ENCODE measurements at regions not wholly inside any gene's neighbourhood (a gene's known extent, or its start where the extent isn't known, plus 50 kb on each side); places are given as distances from the start of the nearest gene placed in this dataset.

DNA sequence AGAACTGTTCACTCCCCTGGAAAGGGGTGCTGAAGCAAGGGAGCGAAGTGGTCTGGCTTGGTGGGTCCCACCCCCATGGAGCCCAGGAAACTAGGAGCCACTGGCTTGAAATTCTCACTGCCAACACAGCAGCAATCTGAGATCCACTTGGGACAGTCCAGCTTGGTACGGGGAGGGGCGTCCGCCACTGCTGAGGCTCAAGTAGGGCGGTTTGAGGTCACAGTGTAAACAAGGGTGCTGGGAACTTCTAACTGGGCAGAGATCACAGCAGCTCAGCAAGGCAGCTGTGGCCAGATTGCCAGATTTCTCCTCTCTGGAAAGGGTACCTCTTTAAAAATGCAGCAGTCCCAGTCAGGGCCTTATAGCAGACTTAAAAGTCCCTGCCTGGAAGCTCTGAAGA, 53.9 kb upstream of the GALNTL6 start:
- no peak for DNase-seq

DNA sequence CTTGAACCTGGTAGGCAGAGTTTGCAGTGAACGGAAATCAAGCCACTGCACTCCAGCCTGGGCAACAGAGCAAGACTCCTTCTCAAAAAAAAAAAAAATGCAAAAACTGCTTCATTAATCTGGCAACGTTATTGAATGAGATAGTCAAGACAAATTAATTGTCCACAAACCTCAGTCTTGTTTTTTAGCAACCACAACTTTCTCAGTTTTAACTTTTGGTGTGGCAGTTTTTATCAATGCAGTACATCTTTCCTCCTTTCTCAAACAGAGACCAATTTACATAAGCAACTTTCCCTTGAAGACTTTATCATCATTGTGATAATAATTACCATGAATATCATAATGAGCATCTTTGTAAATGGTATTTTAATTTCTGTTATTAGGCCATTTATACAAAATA, 61.7 kb upstream of the GALNTL6 start:
- DNase-seq, result no peak

DNA sequence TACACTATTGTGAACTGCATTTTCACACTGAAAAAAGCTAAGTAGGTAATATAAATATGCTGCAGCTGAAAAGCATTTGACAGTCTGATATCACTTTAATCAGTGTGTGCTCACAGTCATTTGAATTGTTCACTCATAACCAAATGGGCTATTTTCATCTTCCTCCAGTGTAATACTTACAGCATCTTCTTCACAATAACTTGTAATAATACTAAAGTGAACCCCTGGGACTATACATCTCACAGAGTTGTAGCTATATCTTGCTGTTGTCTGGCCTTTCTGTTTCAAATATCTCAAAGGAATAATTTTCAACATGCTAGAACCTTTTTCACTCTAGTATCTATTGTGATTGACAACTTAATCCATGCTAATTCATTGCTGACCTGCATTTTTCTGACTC, 66.8 kb upstream of the GALNTL6 start:
- DNase-seq, result no peak

DNA sequence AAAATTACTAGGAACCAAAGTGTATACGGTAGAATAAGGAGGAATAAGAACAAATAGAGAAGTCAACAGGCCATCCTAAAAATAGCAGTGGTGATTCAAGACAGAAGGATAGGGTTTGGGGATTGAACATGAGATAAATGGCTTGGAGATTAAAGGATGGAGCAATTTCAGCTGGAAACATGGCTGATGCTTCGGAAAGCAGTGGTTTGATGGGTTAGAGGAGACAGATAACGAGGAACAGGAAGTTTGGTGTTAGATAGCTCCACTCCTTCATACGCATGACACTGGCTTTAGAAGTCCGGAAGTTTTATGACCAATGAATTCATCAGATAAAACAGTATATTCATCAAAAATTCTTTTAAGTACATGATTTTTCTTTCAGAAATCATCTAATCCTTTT, 70.8 kb upstream of the GALNTL6 start:
- no peak for DNase-seq

DNA sequence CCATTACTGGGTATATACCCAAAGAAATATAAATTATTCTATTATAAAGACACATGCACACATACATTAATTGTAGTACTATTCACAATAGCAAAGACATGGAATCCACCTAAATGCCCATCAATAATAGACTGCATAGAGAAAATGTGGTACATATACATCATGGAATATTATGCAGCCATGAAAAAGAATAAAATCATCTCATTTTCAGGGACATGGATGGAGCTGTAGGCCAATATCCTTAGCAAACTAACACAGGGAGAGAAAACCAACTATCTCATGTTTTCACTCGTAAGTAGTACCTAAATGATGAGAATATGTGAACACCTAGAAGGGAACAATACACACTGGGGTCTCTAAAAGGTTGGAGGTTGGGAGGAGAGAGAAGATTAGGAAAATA, 86.0 kb upstream of the GALNTL6 start:
- DNase-seq, result no peak

DNA sequence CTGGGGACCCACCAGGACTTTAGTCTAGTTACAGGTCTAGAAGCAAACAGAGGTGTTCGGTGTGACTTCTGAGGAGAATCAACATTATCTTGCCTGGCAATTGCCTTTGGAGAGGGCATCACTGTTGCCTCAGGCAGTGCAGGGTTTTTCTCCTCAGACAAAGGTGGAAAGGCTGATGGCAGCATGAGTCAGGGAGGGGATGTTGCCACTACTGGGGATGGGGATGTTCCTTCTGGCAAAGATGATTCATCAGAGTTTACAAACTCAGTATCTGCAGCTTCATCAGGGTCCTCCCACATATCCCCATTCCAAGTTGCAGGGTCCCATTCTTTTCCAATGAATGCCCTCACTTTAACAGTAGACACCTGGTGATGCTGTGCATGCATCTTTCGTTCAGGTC, 91.3 kb upstream of the GALNTL6 start:
- DNase-seq, result no peak

DNA sequence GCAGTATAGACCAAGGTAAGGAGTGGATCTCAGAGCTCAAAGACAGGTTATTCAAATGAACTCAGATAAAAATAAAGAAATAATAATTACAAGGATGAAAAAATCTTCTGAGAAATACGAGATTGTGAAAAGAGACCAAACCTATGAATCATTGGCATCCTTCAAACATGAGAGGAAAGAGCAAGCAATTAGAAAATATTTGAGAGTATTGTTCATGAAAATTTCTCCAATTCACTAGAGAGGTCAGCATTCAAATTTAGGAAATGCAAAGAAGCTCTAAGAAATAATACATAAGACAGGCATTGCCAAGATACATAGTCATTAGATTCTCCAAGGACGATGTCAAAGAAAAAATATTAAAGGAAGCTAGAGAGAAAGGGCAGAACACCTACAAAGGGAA, 93.5 kb upstream of the GALNTL6 start:
- no peak for DNase-seq

DNA sequence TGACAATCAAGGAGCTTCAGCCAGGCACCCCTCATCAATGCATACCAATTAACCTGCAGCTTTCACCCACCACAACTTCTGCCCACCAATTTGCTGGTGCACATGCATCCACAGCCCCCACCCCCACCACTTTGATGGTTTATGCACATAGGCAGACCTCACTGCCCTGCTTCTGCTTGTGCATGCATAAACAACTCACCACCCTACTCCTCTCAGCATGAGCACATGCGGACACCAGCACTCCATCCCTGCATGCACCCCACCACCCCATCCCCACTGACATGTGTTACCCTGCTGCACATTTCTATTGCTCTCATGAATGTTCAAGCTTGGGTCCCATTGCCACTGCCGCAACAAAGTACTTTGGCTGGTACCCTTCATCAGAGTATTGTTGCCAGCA, 94.5 kb upstream of the GALNTL6 start:
- no peak for DNase-seq

DNA sequence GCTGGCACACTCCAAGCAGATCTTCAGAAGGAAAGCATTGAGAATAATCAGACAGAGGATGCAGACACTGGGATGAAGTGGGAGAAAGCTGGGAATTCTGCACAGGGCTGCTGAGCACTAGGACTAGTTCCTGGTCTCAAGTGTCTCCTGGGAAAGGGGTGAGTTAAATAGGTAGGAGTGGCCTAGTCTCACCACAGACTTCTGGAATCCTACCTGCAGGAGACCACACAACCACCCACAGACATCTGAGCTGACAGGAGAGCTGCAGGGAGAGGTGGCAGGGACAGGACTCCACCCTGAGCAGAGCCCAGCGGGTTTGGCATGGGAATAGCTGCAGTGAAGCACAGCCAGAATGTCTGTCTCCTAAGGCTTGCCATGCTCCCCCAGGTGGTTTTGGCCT, 95.1 kb upstream of the GALNTL6 start:
- no peak for DNase-seq

DNA sequence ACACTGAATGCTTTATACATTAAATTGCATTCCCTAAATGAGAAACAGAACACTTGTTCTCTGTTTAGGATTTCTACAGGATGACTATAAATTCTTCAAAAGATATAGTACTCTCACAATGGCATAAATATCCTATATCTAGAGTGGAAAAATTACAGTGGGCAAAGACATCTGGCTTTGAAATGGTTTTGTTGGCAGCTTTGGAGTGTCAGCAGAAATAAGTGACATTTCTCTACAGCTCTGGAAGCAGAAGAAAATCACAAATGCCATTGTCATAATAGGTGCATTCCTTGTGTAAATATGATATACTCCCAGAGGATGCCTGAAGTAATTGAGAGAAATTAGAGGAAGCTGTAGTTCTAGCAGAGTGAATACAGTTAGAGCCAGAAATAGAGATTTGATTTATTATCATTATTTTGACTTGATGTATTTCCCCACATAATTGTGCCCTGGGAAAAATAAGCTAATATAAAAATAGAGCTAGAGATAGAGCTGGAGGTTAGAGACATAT, 95.9 kb upstream of the GALNTL6 start:
- no peak for DNase-seq

DNA sequence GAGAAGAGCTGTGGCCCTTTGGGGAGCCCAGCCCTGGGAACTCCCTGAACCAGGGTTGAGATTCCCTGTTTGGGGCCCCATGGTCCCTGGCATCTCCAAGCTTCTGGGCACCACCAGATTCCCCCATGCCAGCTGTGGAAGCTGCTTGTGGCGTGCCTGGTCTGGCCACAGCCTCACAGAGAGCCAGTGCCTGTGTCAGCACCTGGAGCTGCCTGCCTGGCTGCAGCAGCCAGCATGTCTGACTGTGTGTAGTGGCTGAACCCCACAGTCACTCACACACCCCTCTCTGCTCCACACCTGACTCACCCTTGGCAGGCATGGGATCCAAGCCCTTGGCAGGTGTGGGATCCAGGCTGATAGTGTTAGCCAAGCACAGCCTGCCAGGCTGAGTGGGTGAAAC, 97.2 kb upstream of the GALNTL6 start:
- no peak for DNase-seq

DNA sequence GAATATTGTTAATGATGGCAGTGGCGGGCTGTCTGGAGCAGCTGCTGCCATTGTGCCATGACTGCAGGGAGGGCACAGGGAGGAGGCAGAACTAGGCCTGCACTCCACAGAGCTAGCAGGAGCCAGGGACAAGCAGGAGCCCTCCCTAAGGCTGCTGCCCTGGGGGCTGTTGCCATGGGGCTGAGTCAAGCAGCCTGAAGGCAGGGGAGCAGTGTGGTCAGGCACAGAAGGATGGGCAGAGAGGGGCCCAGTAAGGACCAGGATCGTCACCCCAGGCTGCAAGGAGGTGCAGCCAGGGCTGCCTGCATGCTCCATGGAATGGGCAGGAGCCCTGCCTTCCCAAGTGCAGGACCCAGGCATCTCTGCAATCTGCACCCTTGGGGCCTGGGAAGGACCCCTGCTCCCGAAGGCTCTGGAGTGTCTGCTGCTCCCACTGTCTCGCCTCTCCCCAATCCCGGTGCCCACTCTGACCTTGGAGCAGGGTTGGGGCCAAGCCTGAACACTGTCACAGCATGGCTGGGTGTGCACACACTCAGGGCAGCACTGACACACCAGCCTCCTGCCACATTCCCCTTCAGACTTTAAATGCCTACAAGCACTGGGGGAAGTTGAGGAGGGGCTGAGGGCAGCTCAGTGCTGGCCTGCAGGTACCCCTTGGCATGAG, 98.3 kb upstream of the GALNTL6 start:
- no peak for DNase-seq

DNA sequence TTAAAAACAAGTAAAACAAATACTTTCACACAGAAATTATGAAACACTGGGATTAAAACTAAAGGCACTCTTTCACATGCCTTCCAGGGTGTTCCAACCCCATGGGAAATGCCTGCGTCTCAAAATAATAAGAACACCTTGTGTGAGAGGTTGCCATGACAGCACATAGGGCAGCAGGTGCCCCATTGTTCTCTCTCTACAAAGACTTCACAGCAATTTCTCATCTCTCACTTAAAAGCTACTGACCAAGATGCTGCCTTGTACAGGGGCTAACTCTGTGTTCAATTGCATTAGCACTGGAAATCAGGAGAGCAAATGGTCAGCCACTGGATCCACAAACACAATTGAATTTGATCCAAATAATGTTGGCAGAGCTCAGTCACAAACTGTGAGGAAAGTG, 102.5 kb upstream of the GALNTL6 start:
- no peak for DNase-seq

DNA sequence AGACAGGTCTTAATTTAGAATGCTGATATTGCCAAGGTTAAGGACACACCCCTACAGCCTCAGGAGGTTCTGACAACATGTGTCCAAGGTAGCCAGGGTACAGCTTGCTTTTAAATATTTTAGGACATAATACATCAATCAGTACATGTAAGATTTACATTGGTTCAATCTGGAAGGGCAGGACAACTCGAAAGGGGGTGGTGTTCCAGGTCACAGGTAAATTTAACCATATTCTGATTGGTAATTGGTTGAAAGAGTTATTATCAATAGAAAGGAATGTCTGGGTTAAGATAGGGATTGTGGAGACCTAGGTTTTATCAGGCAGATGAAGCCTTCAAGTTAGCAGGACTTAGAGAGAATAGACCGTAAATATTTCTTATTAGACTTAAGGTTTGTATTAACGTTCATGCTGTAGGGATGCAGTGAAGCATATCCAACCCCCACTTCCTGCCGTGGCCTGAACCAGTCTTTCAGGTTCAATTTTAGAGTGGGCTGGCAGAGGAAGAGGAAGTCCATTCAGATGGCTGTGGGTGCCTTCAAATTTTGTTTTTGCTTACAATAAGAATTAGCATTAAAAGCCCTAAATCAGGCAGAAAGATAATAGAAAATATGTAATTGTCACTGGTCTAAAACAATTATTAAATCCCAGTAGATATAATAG, 136.5 kb upstream of the GALNTL6 start:
- no peak for DNase-seq

DNA sequence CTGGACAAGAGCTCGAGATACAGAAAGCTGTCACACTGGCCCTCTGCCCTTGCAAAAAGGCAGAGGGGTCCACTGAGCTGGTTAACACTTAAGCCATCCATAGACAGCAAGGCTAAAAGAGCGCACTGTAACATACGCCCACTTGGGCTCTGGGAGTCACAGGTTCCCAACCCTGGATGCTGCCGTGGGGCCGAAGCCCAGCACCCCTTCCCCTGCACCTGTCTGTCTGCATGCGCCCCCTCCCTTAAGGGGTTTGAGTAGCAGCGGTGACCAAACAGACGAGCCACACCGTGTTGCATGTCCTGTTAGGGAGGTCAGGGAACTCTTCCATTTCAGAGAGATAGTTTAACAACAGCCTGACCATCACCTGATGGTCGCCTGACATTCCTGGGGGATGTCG, 138.4 kb upstream of the GALNTL6 start:
- DNase-seq, result no peak

DNA sequence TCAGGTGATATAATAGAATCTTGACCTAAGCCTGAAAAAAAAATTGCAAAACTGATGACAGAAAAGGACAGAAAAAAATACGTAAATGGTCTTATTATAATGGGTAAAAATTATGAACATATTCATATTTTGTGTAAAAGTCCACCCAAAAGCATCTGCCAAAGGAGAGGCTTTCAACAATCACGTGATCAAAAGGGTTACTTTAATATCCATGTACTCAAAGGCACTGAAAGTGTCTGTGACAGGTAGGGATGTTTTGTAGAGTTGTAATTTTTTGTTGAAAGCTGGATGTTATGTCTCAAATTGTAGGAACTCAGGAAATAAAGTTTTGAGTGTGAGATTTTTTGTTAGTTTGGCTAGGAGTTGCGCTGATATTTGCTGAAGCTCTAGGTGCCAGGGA, 144.8 kb upstream of the GALNTL6 start:
- no peak for DNase-seq

DNA sequence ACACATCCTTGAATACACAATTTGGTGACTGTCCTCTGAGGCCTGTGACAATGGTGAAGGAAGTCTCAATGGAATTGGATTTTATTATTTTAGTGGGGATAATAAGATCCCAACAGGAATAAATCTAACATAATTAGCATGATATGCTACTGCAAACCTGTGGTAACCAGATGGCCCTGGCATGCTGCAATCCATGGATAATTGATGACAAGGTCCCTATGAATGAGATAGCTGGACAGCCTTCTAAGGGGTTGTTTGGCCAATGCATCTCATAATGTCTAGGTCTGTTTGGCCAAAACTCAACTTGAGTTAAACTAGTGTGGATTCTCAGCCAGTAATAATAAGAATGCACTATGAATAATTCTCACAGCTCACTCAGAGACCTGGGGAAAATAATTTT, 145.3 kb upstream of the GALNTL6 start:
- DNase-seq, result no peak

DNA sequence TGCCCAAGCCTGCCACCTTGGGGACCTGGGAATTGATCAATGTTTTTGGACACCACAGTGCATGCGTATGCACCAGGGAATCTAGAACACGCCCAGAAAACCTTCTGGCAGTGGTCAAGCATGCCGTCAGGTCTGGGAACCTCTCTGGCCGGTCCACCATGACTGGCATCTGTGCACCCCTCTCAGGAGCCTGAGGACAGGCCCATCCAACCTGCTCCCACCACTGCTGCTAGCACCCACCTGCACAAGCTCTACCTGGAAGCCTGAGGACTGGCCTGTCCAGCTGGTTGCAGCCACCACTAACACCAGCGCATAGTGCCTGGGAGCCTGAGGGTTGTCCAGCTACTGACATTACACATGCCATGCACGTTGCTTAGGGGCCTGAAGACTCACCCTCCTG, 162.1 kb upstream of the GALNTL6 start:
- no peak for DNase-seq

DNA sequence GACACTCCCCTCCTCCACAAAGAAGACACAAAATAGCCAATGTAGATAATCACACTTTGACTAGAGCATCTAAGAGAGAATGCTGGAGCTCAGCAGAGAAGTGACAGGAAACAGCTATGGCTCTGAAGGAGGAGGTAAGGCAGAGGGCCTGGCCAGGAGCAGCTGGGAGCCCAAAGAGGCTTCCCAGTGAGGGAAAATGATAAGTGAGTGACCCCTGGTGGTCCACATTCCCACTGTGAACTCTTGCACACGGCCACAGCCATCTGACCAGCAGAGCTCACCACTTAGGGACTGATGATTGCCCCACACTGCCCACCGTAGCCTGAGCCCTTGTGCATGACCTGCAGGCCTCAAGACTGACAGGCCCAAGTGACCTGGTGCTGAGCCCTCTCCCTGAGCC, 162.7 kb upstream of the GALNTL6 start:
- no peak for DNase-seq

DNA sequence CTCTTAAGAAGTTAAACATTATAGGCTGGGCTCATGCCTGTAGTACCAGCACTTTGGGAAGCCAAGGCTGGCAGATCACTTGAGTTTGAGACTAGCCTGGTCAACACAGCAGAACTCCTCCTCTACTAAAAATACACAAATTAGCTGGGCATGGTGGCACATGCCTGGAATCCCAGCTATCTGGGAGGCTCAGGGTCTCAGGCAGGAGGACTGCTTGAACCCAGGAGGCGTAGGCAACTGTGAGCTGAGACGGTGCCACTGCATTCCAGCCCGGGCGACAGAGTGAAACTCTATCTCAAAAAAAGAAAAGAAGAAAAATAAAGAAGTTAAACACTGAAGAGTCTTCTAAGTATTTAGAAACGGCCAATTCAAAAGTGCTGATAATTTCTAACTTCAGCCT, 164.3 kb upstream of the GALNTL6 start:
- DNase-seq, result no peak

DNA sequence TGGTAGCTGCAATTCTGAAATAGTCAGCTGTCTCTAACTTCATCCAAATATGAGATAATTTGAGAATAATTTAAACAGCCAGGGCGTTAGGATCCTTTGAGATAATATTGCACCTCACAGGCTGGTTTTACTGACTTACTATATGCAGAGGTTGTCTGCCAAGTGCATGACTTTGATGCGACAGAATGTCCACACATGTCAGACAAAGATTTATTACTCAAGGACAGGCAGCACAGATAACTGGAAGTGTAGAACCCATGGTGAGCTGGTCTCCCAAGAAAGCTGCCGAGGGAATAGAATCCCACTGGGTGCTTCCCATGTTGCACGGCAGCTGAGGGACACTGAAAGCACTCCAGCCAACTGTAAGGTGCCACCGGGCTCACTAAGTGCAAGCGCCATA, 166.2 kb upstream of the GALNTL6 start:
- no peak for DNase-seq

DNA sequence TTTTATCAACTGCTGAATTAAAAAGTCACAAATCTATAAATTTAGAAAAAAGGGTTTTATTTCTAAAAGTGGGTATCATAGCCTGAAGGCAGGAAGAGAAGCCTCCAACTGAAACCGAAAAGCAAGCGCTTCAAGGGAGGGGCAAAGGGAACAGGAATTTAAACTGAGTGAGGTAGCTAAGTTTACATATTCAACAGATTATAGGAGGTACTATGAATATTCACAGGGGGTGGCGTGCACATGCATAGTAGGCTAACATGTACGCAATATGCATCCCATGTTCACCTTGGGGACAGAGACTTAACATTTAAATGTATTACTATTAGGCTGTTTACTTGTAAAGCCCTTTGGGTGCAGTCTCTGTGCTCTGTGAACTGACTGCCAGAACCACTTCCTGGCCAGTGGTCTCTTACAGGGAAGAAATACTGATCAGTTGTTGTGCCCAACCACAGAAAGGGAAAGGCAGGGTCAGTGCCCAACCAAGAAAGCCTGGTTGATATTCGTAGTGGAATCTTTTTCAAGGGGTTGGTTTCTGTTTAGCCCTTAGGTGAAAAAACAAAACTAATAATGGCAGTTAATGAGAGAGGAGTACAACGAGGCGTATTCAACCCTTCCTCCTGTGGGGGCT, 168.7 kb upstream of the GALNTL6 start:
- DNase-seq, result no peak

DNA sequence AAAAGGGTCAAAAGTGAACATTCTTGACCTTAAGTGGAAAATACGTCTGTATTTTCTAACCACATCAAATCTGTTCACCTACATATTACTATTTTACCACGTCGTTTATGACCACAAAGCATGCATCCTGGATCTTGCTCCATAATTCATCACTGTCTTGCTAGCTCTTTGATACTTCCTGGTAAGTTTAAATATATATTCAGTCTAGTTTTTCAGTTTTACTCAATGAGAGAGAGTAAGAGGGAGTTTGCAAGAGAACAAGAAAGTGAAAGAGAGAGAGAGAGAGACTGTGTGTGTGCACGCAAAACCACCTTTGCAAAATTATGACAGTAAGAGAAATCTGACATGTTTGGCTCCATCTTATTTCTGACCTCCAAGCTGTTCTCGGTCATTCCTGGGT, 173.7 kb upstream of the GALNTL6 start:
- DNase-seq, result no peak

DNA sequence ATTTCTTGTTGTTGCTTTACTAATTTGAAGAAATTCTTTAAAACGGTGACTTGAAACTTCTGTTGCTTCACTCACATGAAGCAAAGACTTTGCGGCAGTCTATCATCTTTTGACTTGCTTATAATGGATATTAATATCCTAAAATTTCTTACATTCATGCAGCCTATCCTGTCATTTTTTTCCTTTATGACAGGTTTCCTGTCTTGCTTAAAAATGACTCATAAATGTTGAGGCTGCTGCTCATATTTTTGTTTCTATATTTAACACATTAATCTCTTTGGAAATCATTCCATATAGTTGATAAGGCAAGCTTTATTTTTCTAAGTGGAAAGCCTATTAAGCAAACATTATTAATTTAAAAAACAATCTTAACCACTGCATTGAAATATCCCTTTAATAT, 176.6 kb upstream of the GALNTL6 start:
- no peak for DNase-seq

DNA sequence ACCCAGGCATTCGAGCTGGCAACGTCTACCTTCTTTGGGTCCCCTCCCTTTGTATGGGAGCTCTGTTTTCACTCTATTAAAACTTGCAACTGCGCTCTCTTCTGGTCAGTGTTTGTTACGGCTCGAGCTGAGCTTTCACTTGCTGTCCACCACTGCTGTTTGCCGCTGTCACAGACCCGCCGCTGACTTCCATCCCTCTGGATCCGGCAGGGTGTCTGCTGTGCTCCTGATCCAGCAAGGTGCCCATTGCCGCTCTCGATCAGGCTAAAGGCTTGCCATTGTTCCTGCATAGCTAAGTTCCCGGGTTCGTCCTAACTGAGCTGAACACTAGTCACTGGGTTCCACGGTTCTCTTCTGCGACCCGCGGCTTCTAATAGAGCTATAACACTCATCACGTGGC, 183.5 kb upstream of the GALNTL6 start:
- no peak for DNase-seq
